Glomerular visceral epithelial cell (primary cell): ENCODE measurements at regions not wholly inside any gene's neighbourhood (a gene's known extent, or its start where the extent isn't known, plus 50 kb on each side); places are given as distances from the start of the nearest gene placed in this dataset.

Source experiments
- DNase-seq: peaks from one replicate; pipeline ENCODE4 v3.0.0-alpha.2; 2016; ENCODE audit errors: extremely low spot score

- DNase-seq = no peak
These were observed 767.8 kb upstream of the TENM3 start for GRCh38 chr4:181475359-181475758.

DNA sequence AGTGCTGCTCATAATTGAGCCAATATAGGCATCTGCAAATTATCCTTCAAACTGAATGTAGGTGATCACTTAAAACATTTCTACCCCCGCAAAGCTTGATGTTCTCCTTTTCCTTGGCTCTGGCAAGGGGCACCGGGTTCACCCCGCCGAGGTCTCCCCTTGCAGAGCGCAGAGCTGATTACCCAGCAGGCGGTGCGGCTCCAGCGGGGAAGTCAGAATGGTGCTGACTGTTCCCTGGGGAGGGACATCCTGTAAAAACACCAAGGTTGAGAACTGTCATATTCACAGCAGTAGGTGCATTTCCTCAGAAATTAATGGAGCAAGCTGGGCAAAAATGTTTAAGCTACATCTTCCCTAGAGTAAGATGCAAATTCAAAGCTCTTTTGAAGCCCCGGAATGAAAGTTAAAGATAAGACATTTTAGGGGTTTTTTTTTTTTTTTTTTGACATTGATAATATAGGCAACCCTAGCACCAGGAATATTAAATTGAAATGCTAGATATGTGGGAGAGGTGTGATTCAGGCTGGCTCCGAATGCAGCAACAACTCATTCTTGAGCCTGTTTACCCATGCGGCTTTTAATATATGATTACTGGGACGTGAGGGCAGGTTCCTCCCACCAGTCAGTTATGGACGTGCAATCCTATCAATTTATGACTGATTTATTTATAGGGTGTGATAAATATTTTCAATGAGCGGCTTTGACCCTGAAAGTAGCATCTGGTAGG, 767.3 kb upstream of the TENM3 start:
- no peak for DNase-seq

DNA sequence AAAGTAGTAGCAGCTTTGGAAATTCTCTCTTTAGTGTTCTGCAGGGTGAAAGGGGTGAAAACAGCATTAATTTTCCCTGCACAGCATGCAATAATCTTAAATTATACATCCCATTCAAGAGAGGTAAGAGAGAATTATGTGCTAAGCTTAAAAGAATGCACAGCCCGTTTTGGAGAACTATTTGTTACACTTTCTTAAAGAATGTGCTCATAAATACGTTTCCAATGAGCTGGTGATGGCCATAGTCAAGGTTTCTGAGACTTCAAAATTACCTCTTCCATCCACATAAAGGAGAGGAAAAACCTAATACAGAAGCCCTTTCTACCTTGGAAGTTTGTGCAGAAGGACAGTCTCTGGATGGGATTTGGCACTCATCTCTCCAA, 766.7 kb upstream of the TENM3 start:
- no peak for DNase-seq

DNA sequence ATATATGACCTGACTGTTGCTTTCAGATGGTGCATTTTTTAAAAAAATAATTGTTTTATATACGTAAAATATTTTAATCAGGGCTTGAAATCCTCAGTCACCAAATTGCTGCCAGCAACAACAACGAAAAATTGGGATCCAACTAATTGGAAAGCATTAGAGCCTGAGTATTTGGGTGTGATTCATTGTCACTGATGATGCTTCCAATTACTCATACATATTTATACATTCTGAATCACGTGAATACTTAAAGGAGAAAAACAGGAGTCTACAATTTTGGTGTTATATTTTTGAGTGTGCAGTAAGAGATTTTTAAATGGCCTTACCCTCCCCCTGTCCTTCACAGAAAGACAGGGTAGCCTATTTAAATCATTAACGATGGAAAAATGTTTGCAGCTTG, 765.6 kb upstream of the TENM3 start:
- no peak for DNase-seq

DNA sequence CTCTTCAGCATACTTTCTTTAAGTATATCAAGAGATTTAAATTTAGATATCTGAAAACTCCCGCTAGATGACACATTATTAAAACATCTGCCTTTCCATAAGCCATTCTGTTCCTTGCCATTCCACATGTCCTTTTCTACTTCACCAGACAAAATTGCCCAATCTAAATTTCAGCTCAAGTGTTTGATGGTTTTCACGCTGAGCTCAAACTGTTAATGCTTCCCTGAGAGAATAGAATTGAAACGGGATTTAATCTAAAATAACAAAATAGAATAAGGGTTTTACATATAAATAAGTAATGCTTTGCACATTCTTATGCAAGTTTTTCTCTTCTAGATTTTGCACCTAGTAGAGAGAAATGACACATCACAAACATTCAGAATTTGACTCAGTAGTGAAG, 764.5 kb upstream of the TENM3 start:
- no peak for DNase-seq

DNA sequence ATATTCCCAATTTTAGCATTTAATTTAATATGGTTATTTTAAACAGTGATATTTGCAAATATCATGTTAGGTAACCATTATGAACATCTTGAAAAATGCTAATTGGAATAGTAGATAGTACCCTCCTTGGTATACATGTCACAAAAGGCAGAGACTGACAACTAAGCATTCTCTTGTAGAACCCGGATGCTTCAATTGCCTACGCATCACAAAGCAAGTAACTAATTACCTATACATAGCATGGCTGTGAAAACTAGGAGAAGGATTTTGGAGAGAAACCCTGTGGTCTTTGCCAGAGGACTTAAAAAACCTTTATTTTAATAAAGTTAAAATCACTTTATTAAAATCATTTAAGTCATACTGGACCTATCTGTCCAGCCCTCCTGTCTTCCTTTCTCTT, 764.1 kb upstream of the TENM3 start:
- DNase-seq = no peak

- DNase-seq = no peak
These were observed 758.8 kb upstream of the TENM3 start for GRCh38 chr4:181484396-181484795.

DNA sequence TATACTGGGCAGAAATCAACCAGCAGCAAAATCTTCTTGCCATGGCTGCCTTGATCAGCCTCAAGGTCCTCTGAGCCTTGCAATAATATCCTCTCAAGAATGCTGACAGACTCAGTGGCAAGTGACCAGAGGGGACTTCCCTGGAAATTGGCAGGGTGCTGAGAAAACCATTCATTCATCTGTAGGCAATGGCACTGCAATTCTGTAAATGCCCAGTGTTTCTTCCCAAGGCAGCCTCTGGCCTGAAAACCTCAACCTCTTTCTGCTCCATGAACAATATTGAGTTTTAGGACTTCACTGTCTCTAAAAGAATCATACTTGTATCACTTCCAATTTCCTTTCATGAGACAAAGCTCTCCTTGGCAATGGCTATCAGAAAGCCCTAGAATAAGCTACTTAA, 754.3 kb upstream of the TENM3 start:
- DNase-seq = no peak

GRCh38 chr4:181498148-181498547, 745.1 kb upstream of the TENM3 start:
- no peak for DNase-seq

DNA sequence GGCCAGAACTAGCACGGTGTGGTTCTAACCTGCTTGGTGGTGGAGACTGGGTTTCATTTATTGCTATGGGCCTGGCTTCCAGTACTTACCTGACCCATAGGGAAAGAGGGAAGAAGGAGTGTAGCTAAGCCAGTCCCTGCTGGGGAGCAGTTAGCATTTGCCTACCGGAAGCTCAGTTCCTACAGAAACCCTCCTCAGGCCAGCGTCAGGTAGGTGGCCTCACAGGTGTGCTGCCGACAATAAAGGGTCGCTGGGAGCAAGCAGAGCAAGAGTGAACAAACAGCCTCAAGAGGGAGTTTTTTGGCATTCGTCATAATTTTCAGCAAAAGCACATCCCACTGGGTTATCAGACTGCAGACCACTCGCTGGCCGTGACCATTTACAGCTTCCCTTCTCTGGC, 740.6 kb upstream of the TENM3 start:
- no peak for DNase-seq

DNA sequence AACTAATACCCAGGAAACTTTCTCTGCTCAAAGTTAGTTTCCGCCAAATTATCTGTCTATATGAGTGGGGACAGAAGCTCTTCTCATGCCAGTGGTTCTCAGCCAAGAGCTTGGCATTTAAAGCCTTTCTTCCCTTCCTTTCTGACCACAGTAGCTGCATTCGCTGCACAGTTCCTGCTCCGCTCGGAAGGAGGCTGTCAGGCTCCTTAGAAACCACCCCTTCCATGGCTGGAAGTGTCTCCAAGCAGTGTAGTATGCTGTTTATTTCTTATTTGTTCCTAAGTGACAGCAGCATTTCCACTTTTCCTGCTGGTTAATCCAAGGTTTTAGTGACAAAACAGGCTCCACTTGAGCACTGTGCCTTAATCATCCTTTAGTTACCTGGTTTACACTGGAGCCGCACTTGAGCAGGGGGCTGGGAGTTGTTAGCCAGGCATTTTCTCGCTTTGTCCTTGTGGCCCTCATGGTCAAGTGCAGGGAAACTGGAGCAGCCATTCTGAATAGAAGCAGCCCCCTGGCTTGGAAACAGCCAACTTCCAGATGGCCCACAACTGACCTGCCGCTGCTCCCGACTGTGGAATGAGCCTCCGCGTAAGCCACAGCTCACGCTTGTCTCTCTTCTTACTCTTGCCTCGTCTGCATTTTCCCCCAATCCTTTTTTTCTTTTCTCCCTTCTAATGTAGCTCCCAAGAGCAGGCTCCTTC, 739.4 kb upstream of the TENM3 start:
- DNase-seq = no peak

GRCh38 chr4:181504924-181505323, 738.3 kb upstream of the TENM3 start:
- DNase-seq = no peak

GRCh38 chr4:181507180-181507835, 735.9 kb upstream of the TENM3 start:
- no peak for DNase-seq

- no peak for DNase-seq
These were observed 735.3 kb upstream of the TENM3 start for GRCh38 chr4:181507938-181508337.

- DNase-seq = no peak
These were observed 734.6 kb upstream of the TENM3 start for GRCh38 chr4:181508601-181509000.

DNA sequence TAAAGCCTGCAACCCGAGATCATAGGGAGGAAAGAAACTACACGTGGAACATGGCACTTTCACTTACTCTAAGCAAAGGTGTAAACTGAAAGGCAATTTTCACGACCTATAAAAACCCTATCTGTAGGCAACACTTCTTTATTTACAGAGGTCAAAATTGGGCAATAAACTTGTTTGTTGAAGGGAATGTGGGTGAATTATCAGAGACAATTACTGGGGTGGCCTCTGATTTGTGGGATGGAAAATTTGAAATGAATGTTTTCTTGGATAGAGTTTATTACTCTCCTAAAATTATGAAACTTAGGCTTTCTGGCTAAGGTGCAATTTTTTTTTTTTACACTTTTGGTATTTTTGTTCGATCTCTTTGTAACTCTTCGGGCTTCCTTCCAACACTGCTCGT, 734.1 kb upstream of the TENM3 start:
- DNase-seq = no peak

DNA sequence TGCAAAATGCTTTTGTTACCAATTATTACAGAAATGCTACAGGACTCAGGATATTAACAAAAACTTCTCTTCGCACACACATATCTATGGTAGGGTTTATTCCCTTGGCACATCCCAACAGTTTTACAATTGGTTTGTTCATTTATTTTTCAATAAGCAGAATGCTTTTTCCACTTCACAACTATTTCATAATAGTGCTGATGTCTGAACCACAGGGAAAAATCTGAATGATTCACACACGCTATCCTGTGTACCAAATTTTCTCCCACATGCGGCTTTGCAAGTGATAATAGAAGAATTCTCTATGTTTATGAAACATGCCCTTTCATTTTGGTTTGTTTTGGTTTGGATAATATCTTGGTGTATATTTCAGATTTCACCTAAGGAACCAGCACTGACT, 725.7 kb upstream of the TENM3 start:
- no peak for DNase-seq

- DNase-seq = no peak
These were observed 722.4 kb upstream of the TENM3 start for GRCh38 chr4:181520790-181521189.

- DNase-seq = no peak
These were observed 719.2 kb upstream of the TENM3 start for GRCh38 chr4:181523973-181524372.

DNA sequence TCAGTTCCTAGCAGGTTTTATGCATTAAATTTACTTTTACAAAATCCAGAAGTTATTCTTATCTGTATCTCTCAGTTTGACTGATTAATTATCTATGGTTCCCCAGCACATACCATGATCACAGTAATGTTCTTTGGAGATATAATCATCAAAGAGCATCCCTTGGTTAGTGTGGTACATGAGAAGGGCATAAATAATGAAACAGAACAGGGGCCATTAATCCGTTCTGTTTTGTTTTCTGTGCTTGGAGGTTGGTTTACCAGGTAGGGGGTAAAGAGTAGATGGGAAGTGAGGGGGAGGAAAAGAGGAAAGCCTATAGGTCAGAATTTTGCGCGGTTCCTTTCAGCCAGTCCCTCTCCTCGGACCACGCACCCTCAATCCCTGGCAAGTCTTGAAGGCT, 718.7 kb upstream of the TENM3 start:
- no peak for DNase-seq

DNA sequence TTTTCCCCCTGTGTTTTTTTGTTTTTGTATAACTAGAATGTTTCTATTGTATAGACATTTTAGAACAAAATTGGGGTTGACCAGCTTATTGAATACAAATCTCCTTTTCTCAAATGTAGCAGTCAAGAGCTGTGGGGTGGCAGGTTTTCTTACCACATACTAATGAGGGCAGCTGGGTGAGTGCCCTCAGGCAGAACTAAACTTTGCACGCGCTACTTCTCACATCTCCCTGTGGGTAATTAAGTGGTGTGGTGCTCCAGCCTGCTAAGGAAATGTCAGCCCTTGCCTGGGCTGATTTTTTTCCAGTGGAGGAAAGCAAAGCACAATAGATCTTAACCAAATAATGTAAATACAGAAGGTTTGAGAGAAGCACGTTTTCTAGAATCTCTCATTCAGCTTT, 717.6 kb upstream of the TENM3 start:
- DNase-seq = peak; percentile 61

GRCh38 chr4:181528570-181529184, 714.5 kb upstream of the TENM3 start:
- peak; percentile 80 for DNase-seq

- no peak for DNase-seq
These were observed 713.7 kb upstream of the TENM3 start for GRCh38 chr4:181529537-181529936.
